Erythroblast (primary cell): ENCODE measurements at regions not wholly inside any gene's neighbourhood (a gene's known extent, or its start where the extent isn't known, plus 50 kb on each side); places are given as distances from the start of the nearest gene placed in this dataset.

Source experiments
- GATA1 ChIP-seq: IDR thresholded peaks from 2 replicates; pipeline ENCODE4 v1.6.1; 2011; ENCODE audit warnings: low read depth, mild to moderate bottlenecking, control low read depth, low read length, moderate library complexity
- POLR2A ChIP-seq: IDR thresholded peaks from 2 replicates; pipeline ENCODE4 v1.6.1; 2011; ENCODE audit warnings: mild to moderate bottlenecking, low read length

- TF ChIP-seq POLR2A: no peak
- TF ChIP-seq GATA1: no peak
Observed at GRCh38 chr3:150324245-150324644, 83.9 kb upstream of the TSC22D2 start.
